Skeletal muscle tissue (tissue), 3 donors: ENCODE measurements at regions not wholly inside any gene's neighbourhood (a gene's known extent, or its start where the extent isn't known, plus 50 kb on each side); places are given as distances from the start of the nearest gene placed in this dataset.

ENCODE experiments used
- H3K27ac ChIP-seq: one replicate; pipeline ENCODE4 v1.7.0; 2013; ENCODE audit warnings: mild to moderate bottlenecking, low read depth, low read length, inconsistent platforms
- H3K27me3 ChIP-seq, 3 donors: one replicate each; pipeline ENCODE4 v1.7.0; 2013; ENCODE audit warnings: low read length in 3 of 3; ENCODE audit not compliant: control insufficient read depth in 3 of 3, insufficient read depth in 3 of 3
- H3K36me3 ChIP-seq, 3 donors: one replicate each; pipeline ENCODE4 v1.7.0; 2013; ENCODE audit warnings: low read length in 3 of 3; ENCODE audit not compliant: control insufficient read depth in 3 of 3, insufficient read depth in 3 of 3
- H3K4me1 ChIP-seq, 3 donors: one replicate each; pipeline ENCODE4 v1.7.0; 2013; ENCODE audit warnings: low read length in 3 of 3, mild to moderate bottlenecking in 3 of 3; ENCODE audit not compliant: control insufficient read depth in 3 of 3, insufficient read depth in 3 of 3
- H3K4me3 ChIP-seq, 3 donors: one replicate each; pipeline ENCODE4 v1.7.0; 2013; ENCODE audit warnings: low read length in 3 of 3
- H3K9ac ChIP-seq, 3 donors: one replicate each; pipeline ENCODE4 v1.7.0; 2013; ENCODE audit warnings: low read length in 3 of 3, mild to moderate bottlenecking in 3 of 3, moderate library complexity in 2 of 3, low read depth in 1 of 3
- H3K9me3 ChIP-seq, 3 donors: one replicate each; pipeline ENCODE4 v1.7.0; 2013; ENCODE audit warnings: low read length in 3 of 3; ENCODE audit not compliant: control insufficient read depth in 3 of 3
- donor health status: Osteomylitis.

DNA sequence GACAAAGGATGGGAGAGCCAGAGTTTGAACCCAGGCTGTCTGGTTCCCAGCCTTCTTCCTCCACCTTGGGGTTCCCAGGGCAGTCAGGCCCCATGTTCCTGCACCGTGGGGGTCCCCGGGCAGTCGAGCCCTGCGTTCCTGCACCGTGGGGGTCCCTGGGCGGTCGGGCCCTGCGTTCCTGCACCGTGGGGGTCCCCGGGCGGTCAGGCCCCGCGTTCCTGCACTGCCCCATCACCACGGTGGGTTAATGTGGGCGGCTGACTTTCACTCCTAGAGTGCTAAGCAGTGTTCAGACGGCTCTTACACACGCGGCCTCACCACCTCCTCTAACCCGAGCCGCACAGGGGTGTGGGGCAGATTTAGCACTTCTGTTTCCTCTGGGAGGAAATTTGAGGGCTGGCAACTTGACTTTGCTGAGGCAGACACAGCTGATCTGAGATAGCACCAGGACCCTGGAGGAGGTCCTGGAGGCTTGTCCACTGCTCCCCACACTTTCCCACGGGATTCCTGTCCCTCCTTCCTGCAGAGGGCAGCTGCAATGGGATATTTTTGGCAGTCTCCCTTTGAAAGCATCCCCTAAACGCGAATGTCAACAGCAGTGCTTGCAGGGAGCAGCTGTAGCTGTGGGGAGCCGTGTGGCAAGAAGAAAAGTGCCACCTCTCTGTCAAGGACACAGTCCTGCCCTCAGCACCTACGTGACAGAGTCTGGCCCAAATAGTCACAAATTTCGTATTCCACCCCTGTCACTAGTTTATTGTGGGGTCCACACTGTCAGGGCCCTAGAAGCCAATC, 239.4 kb downstream of the TEX29 start:
- H3K36me3 ChIP-seq, result no peaks in the 10 kb centered on the region
- no peaks in the 10 kb centered on the region for H3K4me1 ChIP-seq
- no peak overlapping the region for H3K9ac ChIP-seq
- H3K27me3 ChIP-seq, result peaks cover 4 to 35% (median 9%) of the 10 kb centered on the region in 3 donors
- H3K27ac ChIP-seq, result no peak overlapping the region
- H3K9me3 ChIP-seq, result no peaks in the 10 kb centered on the region
- H3K4me3 ChIP-seq, result no peak overlapping the region

DNA sequence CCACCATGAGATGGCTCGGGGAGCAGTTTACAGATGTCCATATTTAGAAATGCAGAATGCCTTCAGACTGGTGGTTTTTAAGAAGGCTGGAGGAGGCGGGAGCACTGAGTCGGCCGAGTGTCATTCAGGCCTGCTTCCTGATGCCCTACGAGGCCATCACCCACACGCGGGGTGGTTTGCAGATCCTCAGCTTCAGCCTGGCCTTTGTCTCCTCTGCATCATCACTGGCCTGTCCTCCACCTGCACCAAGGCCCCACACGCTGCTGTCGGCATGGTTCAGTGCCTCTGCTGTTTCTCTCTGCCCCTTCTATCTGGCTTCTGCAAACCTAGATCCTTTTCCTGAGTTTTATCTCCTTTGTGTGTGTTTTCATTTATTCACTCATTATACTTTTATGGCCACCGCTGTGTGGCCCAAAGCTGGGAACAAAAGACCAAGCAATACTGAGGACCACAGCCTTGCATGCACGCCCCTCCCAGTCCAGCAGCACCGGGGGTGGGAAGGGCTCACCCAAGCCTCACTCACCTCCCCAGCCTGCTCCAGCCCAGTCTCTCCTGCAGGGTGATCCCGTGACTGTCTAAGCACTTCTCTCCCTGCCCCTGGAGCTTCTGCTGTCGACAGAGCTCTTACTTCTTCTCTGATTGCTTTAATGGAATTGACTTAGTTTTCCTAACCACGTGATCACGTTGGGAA, 240.8 kb downstream of the TEX29 start:
- Histone ChIP-seq H3K27ac (no peak overlapping the region), H3K9me3 (no peaks in the 10 kb centered on the region), H3K36me3 (no peaks in the 10 kb centered on the region), H3K27me3 (peaks cover 4 to 27% (median 4%) of the 10 kb centered on the region in 3 donors), H3K4me3 (no peak overlapping the region), H3K9ac (no peak overlapping the region), H3K4me1 (no peaks in the 10 kb centered on the region)

DNA sequence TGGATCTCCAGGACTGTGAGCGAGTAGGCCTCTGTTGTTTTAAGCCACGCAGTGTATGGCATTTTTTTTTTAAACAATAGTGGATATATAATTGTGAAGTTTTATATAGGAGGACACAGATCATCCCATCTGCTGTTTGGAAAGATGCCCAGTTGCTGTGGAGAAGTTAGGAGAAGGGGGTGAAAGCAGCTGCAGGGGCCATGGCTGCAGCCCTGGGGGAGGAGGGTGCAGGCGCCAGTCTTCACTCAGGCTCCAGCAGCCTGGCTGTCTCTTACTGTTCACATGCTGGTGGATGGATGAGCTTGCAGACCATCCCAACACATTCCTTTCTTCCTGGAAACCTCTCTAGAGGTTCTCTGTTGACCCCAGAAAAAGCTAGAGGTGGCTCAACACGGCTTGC, 242.3 kb downstream of the TEX29 start:
- no peaks in the 10 kb centered on the region for H3K9me3 ChIP-seq
- no peaks in the 10 kb centered on the region for H3K4me1 ChIP-seq
- peaks cover 0 to 24% (median 4%) of the 10 kb centered on the region in 3 donors for H3K27me3 ChIP-seq
- no peak overlapping the region for H3K9ac ChIP-seq
- no peak overlapping the region for H3K27ac ChIP-seq
- H3K36me3 ChIP-seq, result no peaks in the 10 kb centered on the region
- no peak overlapping the region for H3K4me3 ChIP-seq

DNA sequence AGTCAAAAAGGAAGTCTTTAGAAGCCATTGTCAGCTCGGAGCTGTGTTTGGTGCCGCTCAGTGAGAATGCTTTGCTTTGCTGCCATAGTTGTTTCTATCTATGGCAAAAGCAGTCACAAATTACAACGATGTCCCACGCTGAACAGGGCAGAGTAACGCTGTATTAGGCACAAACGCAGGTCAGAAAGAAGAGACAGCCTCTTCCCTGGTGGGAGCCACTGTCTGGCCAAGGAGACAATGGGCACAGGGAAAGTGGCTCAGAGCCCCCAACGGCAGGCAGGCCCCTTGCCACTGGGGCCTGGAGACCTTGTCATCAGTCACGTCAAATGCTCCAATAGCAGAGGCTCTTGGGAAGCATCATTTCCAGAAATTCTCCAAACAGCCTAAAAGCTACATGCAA, 244.2 kb downstream of the TEX29 start:
- no peaks in the 10 kb centered on the region for H3K36me3 ChIP-seq
- H3K27ac ChIP-seq, result no peak overlapping the region
- no peaks in the 10 kb centered on the region for H3K4me1 ChIP-seq
- H3K9ac ChIP-seq, result no peak overlapping the region
- peaks cover 0 to 4% (median 0%) of the 10 kb centered on the region in 3 donors for H3K9me3 ChIP-seq
- H3K27me3 ChIP-seq, result peaks cover 0 to 23% (median 4%) of the 10 kb centered on the region in 3 donors
- H3K4me3 ChIP-seq, result no peak overlapping the region

DNA sequence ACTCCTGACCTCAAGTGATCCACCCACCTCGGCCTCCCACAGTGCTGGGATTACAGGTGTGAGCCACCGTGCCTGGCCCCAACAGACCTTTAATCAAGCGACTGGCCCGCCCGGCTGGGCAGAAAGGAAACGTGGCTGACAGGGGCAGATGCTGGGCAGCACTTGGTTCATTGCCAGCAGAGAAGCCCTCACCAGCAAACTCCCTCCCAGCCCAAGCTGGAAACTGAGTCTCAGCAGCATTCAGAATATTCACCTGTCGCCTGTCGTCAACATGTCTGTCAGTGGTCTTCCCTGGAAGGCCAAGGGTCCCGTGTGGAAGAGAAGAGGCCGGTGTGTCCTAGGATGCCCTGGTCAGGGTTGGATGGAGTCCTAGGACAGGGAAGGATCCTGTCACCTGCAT, 245.0 kb downstream of the TEX29 start:
- Histone ChIP-seq H3K27me3 (peaks cover 0 to 19% (median 4%) of the 10 kb centered on the region in 3 donors), H3K36me3 (no peaks in the 10 kb centered on the region), H3K4me1 (no peaks in the 10 kb centered on the region), H3K4me3 (no peak overlapping the region), H3K27ac (no peak overlapping the region), H3K9ac (no peak overlapping the region), H3K9me3 (peaks cover 0 to 4% (median 0%) of the 10 kb centered on the region in 3 donors)

DNA sequence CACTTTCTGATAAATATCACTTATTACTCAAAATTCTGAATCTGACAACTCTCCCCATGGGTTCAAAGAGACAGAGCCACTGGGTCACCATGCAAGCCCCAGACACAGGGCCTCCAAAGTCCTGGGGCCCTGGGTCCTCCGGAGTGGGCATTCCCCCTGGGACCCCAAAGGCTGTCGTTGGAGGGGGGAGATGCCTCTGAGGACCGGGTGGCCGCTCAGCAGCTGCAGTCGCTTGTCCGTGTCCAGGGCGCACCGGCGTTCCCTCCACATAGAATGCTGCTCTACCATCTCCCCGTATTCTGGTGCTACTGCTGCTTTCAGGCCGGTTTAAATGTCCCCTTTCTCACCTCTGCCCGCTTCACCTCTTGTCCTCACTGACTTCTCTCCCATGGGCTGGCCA, 246.1 kb downstream of the TEX29 start:
- no peaks in the 10 kb centered on the region for H3K36me3 ChIP-seq
- H3K9me3 ChIP-seq, result peaks cover 0 to 4% (median 0%) of the 10 kb centered on the region in 3 donors
- no peak overlapping the region for H3K9ac ChIP-seq
- H3K4me3 ChIP-seq, result no peak overlapping the region
- no peaks in the 10 kb centered on the region for H3K4me1 ChIP-seq
- H3K27ac ChIP-seq, result no peak overlapping the region
- H3K27me3 ChIP-seq, result peaks cover 0 to 16% (median 4%) of the 10 kb centered on the region in 3 donors

DNA sequence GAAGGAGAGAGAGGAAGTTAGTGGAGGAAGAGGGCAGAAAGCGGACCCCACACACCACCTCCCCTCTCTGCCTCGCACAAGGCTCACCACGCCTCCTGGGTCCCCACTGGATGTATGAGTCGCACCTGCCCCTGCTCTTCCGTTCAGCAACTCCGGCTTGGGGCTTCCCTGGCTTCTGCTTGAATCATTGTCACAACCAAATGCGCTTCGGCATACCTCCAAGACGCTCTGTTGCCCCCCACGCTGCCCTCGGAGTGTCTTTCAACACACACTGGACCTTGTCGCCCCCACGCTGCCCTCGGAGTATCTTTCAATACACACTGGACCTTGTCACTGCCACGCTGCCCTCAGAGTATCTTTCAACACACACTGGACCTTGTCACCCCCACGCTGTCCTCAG, 247.2 kb downstream of the TEX29 start:
- Histone ChIP-seq H3K27me3 (peaks cover 0 to 17% (median 4%) of the 10 kb centered on the region in 3 donors), H3K9me3 (peaks cover 0 to 4% (median 0%) of the 10 kb centered on the region in 3 donors), H3K4me1 (no peaks in the 10 kb centered on the region), H3K9ac (no peak overlapping the region), H3K36me3 (no peaks in the 10 kb centered on the region), H3K4me3 (no peak overlapping the region), H3K27ac (no peak overlapping the region)

DNA sequence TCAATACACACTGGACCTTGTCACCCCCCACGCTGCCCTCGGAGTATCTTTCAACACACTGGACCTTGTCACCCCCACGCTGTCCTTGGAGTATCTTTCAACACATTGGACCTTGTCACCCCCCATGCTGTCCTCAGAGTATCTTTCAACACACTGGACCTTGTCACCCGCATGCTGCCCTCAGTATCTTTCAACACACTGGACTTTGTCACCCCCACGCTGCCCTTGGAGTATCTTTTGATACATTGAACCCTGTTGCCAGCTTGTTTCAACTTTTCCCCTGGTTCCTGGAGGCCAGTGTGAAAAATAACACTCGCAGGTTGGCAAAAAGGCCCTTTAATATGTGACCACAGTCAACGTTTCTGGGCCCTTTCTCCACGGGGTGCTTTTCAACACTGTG, 247.8 kb downstream of the TEX29 start:
- Histone ChIP-seq H3K36me3 (no peaks in the 10 kb centered on the region), H3K4me3 (no peak overlapping the region), H3K27me3 (peaks cover 0 to 16% (median 4%) of the 10 kb centered on the region in 3 donors), H3K9ac (no peak overlapping the region), H3K27ac (no peak overlapping the region), H3K4me1 (no peaks in the 10 kb centered on the region), H3K9me3 (peaks cover 0 to 4% (median 0%) of the 10 kb centered on the region in 3 donors)

DNA sequence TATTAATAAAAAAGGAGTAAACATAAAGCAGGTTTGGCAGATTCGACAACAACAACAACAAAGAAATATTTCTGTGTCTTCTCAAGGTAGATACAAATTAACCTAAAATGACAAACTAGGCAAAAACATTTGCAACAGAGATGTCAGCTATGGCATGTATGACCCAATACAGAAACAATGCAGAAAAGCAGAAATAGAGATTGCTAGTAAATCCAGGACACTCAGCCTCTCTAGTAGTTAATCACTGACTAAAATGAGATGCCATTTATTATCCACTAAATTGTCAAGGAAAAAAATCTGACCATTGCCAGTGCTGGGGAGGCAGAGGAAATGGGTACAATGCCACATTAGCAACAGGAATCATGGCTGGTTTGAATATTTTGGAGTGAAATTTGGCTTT, 250.5 kb downstream of the TEX29 start:
- Histone ChIP-seq H3K9ac (no peak overlapping the region), H3K27ac (no peak overlapping the region), H3K4me3 (no peak overlapping the region), H3K27me3 (peaks cover 0 to 12% (median 0%) of the 10 kb centered on the region in 3 donors), H3K9me3 (peaks cover 6 to 10% (median 8%) of the 10 kb centered on the region in 3 donors), H3K36me3 (no peaks in the 10 kb centered on the region), H3K4me1 (no peaks in the 10 kb centered on the region)
